Fibroblast of peridontal ligament (primary cell): ENCODE measurements at regions not wholly inside any gene's neighbourhood (a gene's known extent, or its start where the extent isn't known, plus 50 kb on each side); places are given as distances from the start of the nearest gene placed in this dataset.

ENCODE experiments used
- DNase-seq: peaks from one replicate; pipeline ENCODE4 v3.0.0-alpha.2; 2010; ENCODE audit errors: extremely low read depth

DNA sequence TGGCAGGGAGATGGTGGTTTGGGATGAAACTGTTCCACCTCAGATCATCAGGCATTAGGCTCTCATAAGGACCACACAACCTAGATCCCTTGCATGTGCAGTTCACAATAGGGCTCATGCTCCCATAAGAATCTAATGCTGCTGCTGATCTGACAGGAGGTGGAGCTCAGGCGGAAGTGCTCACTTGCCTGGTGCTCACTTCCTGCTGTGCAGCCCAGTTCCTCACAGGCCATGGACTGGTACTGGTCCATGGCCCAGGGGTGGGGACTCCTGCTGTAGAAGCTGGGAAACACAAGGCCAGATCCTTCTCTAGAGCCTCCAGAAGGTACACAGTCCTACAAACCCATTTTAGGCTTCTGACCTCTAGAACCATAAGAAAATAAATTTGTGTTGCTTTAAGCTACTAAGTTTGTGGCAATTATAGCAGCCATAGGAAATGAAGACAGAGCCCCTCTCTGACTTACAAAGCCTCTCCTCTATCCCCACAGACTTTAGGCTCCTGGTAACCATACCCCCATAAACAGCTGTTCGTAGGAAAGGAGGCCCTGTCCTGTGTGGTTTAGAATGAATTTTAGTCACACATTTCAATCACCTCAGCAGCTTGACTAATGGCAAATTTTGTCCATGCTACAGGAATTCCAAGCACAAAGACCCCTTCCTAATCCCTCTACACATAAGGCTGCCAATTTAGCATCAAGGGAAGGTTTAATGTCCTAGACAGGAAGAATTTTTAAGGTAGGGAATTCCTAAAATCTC, 206.1 kb upstream of the PHYHIPL start:
- no peak for DNase-seq

DNA sequence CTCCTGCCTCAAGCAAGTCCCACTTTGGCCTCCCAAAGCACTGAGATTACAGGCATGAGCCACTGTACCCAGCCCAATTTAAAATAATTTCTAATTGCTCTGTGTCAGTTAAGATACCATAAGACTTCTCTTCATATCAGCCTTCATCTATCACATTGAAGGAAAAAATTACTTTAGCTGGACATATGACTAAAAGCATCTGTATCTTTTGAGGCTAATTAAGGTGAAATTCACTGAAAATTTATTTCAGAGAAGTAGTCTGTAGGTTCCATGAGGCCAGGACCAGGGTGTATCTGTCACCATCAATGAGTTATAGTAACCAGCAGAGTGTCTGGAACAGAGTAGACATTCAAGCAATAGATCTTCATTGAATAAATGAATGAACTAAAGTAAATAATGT, 205.2 kb upstream of the PHYHIPL start:
- DNase-seq, result no peak

DNA sequence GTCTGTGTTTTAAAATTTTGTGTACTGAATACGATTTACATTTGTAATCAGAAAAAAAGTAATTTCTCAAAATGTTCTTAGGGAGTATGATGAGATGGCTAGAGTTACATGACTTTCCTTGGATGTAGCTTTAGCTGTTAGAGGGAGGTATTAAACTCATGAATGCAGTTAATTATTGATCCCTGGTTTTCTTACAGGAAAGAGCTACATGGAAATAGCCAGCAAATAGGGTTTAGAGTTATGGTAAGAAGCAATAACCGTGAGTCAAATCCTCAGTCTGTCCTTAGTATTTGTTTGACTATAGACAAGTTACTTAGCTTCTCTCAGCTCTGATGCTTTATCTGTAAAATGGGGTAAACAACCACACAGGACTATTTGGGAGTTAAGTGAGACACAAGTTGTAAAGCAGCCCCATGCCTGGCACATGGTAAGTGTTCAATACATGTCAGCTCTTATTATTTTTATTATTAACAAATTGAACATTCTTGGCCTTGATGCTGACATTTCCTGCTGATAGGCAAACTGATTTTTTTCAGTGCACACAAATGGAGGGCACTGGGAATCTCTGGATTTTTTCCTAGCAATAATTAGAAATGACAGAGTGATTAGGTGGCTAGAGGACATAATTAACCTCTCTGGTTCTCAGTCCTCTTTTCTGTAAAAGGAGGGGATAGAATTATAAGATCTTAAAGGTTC, 204.5 kb upstream of the PHYHIPL start:
- no peak for DNase-seq

DNA sequence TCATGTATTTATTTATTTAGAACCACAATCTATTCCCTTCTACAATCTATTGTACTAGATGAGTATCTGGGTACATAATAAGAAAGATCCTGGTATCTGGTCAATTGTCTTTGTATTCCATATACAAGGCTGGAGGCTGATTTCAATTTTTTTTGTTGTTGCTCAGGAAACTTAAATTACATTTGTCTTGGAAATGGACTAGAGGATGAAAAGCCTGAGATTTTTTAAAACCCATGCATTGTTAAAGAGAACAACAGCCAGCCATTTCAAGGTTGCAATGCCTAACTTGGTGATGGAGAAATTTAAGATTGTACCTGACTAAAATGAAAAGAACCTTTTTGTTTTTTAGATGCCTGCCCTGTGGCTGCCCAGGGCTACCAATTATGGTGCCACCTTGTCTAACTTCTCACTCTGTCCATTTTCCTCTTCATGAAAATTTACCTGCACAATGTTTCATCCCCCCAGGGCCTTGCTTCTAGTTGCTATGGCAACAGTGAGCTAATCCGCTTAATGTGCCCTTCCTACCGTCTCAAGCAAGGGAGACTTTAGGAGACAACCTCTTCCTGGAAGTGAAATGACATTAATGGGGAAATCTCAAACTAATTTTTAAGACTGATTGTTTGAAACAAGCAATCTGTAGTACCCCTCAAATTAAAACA, 203.7 kb upstream of the PHYHIPL start:
- DNase-seq, result no peak

DNA sequence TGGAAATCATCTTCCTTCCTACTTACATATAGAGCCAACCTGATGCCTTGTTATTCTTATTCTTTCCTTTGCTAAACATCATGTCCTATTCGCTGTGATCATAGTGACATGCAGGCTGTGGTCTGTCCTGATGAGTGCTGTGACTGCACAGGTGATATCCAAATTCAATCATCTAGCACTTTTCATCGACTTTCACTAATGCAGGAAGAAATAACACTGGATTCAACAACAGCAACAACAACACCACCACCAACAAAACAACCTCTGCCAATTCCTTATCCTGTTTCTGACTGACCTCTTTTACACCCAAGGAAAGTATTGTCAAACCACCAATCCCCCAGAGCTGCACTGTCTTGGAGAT, 203.2 kb upstream of the PHYHIPL start:
- DNase-seq, result no peak

DNA sequence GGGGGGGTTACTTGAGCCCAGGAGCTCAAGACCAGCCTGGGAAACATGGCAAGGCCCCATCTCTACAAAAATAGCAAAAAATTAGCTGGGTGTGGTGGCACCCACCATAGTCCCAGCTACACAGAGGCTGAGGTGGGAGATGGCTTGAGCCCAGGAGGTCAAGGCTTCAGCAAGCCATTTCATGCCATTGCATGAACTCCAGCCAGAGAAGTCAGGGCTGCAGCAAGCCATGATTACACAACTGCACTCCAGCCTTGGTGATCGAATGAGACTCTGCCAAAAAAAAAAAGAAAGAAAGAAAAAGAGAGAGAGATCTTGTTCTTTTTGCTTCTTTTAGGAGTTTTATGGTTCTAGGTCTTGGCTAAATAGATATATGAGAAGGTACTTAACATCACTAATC, 200.2 kb upstream of the PHYHIPL start:
- no peak for DNase-seq

DNA sequence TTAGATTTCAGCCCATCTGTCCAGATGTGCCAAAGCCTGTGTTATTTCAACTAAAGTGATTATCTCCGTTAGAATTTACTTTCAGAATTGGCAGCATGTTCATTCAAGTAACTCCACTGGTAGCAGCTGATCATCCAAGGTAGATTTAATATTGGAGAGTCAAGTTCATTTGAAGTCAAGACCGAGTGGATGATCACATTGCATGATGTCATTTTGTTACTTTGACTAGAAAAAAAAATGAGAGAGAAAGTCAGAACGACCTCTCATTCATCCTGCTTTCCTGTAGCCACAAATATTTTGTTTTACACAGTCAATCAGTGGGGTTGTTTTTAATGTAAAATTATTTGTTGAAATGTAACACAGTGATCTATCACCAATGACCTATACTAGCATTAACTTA, 196.7 kb upstream of the PHYHIPL start:
- no peak for DNase-seq

DNA sequence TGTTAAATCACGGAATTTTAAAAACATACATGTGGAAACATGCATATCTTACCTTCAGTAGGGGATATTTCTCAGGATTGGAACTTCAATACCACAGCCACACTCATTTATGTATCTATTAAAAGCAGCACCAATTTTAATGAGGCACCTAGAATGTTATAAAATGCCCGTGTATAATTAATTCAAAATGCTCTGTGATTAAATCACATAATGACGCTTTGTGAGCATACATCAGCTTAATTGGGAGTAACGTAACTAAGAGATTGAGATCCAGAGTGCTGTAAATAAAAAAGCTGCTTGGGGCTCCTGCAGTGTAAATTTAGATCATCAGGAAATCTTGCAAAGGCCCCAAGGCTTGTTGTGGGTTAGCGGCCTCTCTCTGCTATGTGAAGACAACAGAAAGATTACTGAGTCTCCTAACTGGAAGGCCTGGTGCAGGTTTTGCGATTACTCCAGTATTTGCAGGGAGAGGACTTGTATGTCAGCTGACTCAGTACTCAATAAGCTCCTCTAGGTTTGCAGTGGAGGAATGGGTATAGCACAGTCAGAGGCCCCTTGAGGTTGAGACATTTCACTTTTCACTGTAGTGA, 195.5 kb upstream of the PHYHIPL start:
- no peak for DNase-seq

DNA sequence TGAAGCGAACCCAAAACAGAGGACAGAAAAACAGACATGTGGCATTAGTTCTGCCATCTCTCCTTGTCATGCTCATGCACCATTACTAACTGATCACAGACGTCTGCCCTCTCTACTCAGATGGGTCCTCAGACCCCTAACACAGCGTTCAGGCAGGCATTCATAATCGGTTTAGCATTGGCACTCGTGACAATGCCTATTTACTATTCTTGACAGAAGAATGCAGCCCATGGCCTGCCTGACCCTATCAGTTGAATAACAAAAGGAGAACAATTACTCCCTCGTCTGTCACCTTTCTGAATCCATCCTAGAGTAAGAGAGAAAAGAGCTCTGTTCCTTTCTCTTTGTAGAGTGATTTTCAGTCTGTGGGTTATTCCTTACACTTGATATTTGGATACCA, 194.6 kb upstream of the PHYHIPL start:
- DNase-seq, result no peak

DNA sequence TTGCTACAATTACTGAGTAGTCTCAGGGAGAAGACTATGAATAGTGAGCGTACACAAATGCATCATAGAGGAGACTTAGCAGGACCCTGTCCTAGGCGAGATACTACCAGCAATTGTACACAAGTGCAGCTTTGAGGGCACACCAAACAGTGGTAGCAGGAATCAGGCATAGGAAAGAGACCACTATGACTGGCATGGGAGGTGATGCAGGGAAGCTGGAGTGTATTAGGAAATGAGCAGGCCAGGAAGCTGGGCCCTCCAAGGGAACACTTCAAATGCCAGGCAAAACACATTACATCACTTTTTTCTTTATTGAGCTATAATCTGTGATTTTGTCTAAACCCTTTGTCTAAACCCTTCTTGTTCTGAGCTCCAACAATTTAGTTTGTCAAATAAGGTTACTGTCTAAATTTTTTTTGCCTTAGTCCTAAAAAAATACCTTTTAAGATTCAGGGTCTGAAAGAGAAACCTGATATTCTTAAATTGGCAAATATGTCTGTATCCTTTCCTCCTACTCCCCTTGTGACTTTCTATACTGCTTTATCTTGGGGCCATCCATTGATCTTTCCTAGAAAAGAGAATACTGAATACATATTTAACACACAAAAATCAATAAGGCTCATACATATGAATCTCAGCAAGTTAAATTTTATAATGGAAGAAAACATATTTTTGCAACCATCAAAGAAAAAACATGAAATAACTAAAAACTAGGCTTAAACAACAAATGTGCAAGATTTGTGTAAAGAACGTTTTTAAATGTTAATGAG, 193.8 kb upstream of the PHYHIPL start:
- no peak for DNase-seq

DNA sequence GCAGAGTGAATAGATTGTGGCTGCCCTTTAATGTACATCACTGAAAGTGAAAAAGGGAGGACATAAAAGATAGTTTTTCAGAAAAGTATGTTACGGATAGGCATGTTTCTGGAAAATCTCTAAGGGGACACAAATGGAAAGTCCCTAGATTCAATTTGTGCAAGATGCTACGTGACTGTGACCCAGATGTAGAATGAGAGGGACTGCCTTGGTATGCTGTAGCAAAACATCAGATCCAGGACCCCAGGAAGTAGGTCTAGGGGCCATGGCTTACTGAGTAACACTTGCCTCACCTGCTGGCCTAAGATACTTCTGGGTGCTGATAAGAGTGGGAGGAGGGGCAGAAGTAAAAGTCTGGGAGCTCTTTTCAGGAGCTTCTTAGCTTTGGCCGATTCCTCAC, 191.2 kb upstream of the PHYHIPL start:
- no peak for DNase-seq

DNA sequence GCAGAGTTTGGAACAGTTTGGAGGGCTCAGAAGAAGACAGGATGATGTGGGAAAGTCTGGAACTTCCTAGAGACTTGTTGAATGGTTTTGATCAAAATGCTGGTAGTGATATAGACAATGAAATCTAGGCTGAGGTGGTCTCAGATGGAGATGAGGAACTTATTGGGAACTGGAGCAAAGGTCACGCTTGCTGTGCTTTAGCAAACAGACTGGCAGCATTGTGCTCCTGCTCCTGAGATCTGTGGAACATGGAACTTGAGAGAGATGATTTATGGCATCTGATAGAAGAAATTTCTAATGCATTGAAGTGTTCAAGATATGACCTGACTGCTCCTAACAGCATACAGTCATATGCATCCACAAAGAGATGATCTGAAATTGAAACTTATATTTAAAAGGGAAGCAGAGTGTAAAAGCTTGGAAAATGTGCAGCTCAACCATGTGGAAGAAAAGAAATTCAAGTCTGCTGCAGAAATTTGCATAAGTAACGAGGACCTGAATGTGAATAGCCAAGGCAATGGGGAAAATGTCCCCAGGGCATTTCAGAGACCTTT, 186.9 kb upstream of the PHYHIPL start:
- no peak for DNase-seq

DNA sequence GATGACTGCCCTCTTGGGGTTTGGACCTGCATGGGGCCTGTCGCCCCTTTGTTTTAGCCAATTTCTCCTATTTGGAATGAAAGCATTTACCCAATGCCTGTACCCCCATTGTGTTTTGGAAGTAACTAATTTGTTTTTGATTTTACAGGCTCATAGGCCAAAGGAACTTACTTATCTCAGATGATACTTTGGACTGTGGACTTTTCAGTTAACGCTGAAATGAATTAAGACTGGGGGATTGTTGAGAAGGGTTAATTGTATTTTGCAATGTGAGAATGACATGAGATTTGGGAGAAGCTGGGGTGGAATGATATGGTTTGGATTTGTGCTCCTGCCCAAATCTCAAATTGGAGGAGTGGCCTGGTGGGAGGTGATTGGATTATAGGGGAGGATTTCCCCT, 185.8 kb upstream of the PHYHIPL start:
- DNase-seq, result no peak

DNA sequence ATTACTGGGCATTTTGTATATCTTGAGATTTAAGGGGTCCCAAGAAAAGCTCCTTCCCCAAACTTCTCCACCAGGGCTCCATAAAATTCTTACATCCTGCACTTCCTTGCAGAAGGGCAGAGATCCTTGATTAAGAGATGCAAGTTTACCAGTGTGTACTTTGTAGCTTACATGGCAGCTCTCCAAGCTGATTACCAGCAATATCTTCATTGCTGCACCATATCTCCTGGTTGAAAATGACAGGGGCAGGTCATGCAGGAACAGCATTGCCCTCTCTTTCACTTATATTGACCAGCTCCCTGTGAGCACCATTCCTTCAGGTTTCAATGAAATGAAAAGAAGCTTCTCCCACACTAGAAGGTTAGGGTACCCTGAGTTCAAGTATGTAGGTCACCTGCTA, 184.6 kb upstream of the PHYHIPL start:
- DNase-seq, result no peak

DNA sequence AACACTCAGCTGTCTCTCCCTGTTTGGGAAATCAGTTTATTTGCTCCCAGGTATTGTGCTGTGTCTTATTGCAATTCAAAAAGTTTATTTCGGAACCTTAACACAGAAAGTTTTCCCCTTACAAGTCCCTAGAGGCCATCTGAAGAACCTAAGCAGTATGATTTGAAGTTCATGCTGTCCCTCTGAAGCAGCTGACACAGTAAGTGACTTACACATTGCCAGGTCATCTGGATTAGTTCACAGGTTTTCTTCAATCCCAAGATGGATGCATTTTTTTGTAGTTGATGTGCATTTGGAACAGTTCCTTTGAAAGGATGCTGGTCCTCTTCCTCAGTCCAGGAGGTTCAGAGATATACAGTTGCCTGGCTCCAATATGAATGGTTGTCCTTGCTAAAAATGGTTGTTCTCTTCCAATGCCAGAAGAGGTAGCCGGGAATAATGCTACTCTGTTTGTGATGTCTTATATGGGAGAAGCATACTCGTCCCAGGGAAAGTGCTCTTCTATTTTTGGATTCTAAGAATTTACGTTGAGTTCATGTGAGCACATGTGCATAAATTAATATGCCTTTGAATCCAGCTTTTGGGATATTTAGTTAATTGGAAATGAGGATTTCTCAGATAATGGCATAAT, 183.5 kb upstream of the PHYHIPL start:
- DNase-seq, result no peak

DNA sequence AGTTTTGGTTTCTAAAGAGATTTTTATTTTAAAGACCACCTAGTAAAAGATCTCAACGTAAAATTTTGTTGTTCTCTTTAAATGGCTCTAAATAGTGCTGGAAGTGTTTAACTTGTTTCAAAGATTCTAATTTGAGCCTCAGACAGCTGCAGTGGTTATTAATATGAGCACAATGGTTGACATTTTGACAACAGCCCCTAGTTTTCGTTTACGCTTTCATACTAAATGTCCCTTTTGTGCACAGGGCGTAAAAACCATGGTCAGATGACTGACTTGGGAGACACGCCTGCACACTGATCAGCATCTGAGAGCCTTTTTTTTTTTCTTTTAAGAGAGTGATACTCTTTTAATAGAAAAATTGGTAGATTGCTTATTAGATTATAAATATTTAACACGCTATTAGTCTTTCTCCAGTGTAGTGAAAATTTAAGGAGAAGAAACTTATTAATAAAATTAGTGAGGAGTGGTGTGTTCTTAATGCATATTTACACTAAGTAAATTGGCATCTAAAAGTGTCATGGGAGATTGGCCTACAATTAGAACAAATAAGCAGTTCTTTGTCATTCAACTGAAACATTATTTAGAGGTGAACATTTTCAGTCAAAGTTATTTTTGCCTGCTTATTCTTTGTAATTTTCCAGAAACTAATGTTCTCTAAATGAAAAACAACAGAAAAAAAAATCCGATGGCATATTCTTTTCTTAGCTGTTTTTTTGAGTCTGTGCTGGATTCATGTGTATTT, 182.8 kb upstream of the PHYHIPL start:
- no peak for DNase-seq

DNA sequence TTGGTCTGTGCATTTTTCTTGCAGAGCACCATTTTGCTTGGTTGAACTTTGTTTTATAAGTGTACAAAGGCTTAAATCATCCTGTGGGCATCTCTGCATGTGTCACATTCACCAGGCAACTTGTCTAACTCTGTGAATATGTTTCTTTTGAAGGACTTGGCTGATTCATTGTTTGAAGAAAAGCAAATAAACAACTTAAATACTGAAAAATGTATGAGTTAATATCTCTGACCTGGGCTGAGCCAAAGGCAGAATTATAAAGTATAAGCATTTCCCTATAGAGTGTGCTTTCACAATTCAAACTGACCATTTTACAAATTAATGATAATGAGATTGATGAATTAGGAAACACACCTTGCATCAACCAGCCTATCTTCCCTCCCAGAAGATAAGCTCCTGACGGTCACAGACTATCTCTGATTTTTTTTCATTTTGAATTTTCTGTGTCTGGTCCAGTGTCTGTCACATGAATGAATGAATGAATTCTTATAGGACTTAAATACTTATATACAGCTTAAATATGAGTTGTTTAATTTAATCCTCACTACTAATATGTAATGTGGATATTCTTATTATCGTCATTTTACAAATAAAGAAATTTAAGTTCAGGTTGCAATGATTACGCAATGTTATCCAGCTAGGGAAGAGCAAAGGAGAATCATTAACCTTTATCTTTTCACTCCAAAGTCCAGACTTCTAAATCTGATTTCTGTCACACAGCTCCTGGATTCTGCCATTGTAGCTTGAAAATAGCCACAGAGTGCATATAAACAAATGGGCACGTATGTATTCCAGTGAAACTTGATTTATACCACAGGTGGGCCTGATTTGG, 182.0 kb upstream of the PHYHIPL start:
- DNase-seq, result no peak

DNA sequence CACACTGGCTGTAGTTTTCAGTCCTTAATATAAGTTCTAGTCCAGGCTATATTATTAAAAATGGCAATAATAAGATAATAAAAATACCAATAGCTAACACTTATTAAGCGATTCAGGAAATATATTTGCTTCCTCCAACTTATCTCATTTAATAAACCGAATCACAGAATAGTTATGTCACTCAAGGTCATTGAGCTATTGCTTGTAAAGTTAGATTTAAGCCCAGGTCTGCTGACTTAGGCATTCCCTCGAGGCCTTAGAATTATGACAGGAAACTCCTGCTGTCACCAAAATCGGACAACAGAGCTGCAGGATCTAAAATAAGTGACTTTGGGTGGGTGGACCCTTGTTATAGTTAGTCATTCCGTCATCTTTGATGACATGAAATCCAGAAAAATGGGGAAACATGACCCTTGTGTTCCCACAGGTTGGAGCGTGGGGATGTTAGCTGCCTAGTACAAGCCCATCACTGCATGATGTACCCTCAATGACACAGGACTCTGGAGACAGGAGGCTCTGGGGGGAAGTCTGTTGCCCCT, 181.3 kb upstream of the PHYHIPL start:
- DNase-seq, result no peak

DNA sequence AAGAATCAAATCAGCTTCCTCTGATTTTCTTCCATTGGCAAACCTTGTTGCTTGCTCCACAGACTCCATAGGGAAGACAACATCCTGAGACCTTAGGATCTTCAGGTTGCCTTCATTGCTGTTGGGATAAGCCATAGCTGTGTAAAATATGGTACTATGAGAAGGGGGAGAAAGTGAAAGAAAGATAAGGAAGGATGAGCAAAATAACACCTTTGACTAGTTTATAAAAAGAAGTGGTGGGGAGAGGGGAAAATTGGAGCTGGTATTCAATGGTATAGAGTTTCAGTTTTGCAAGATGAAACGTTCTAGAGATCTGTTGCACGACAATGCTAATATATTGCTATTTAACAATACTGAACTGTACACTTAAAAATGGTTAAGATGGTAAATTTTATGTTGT, 180.4 kb upstream of the PHYHIPL start:
- DNase-seq, result no peak
